Endometrial microvascular endothelial cells (primary cell): ENCODE measurements at regions not wholly inside any gene's neighbourhood (a gene's known extent, or its start where the extent isn't known, plus 50 kb on each side); places are given as distances from the start of the nearest gene placed in this dataset.

ENCODE experiments used
- in situ Hi-C: cut with HindIII; loops from 2 replicates; pipeline ENCODE4 v1.10.0; 2017; ENCODE audit warnings: low sequenced_read_pairs, low pct_unique_long_range_greater_than_20kb; ENCODE audit errors: inconsistent ontology term

DNA sequence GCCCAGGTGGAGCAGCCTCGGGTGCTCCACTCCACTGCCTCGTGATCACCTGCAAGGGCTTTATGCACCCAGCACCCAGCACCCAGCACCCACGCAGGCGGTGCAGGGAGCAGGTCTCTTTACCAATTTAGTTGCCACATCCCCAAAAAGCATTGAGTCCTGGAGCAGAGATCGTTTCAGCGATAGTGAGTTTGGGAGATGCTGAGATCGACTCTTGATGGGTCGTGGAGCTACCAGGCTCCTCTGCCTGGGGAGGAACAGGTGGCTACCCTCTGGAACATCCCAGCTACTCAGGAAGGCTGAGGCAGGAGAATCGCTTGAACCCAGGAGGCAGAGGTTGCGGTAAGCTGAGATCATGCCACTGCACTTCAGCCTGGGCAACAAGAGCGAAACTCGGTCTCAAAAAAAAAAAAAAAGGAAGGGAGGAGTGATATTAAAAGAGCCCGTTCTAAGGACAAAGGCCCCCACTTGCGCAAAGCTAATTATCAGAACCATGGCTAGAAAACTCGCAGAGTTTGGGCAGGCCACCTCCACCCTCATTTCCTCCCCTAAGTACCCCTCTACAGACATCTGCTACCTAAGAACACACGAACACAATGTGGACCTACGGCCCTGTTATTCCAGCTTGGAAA lies 106.5 kb upstream of the SLC45A1 start:
- in situ Hi-C loops, result loop anchor here (25.0 kb wide), 1 partner anchor 174 kb away; the partner anchor contains the start of gene ERRFI1

DNA sequence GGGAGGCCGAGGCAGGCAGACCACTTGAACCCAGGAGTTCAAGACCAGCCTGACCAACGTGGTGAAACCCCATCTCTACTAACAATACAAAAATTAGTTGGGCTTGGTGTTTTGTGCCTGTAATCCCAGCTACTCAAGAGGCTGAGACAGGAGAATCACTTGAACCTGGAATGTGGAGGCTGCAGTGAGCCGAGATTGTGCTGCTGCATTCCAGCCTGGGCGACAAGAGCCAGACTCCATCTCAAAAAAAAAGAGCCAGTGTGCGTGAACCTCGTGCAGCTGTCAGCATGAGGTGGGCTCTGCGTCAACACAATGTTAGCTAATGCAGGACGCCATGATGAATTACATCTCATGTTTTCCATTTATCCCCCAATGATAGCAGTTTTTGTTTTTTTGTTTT lies 110.7 kb upstream of the SLC45A1 start:
- in situ Hi-C loops, result loop anchor here (25.0 kb wide), 1 partner anchor 170 kb away; the partner anchor contains the start of gene ERRFI1

DNA sequence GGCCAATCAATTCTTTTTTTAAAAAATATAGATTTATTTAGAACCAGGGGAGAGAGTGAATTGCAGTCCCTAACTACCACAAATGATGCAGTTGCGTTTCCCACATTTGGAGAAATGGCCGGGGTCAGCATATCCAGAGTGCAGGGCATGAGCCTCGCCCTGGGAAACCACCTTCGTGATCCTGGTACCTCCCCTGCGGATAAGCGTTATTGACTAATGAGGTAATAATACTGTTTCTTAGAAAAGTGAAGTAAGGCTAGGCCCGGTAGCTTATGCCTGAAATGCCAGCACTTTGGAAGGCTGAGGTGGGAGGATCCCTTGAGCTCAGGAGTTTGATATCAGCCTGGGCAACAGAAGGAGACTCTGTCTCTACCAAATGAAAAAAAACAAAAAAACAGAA lies 111.5 kb upstream of the SLC45A1 start:
- in situ Hi-C loops, result loop anchor here (25.0 kb wide), 1 partner anchor 169 kb away; the partner anchor contains the start of gene ERRFI1

DNA sequence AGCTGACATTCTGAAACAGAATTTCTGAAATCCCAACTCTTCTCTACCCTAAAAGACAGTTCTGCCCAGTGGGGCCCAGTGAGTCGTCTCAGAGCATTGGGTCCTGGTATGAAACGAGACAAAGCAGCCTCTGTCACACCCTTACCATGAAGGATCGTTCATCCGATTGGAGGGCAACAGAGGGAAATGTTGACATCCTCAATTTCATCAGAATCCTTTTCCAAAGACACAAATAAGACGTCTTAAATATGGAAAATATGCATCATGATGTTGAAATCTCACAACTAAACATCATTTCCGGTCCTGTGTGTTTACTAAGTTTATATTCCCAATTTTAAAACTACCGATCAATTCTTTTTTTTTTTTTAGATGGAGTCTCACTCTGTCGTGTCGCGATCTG lies 112.1 kb upstream of the SLC45A1 start:
- in situ Hi-C loops, result loop anchor here (25.0 kb wide), 1 partner anchor 168 kb away; the partner anchor contains the start of gene ERRFI1

DNA sequence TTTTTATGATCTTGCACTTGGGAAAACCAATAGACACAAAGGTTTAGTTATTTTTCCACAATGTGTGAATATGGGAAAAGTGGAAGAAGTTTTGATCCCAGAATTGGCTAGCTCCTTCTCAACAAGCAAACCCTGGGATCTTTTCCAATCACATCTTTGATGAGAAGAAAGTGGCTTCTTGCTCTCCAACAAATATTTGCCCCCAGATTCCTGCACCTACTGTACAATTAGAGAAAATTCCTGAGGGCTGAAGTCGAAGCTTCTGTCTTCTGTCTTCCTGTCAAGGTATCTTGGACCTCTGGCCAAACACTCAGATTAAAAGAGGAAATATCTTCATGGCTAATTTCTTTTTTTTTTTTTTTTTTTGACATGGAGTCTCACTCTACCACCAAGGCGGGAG lies 113.1 kb upstream of the SLC45A1 start:
- in situ Hi-C loops, result loop anchor here (25.0 kb wide), 1 partner anchor 168 kb away; the partner anchor contains the start of gene ERRFI1

DNA sequence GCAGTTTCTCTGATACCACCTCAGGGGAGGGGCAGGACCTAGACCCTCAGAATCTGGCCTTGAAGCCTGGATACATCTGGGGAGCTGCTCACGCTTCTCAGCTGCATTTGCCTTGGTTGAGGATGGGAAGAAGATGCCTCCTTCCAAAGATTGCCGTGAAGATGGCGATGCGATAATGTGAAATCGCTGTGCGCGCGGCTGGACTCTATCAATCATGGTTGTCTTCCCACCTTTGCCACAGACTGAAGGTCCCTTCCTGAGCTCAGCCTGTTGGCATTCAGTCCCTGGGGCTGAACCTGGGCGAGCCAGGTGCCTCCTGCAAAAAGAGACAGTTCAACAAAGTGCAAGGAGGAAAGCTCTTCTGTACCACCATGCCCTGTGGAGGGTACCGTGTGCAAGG lies 114.4 kb upstream of the SLC45A1 start:
- in situ Hi-C loops, result loop anchor here (25.0 kb wide), 1 partner anchor 166 kb away; the partner anchor contains the start of gene ERRFI1

DNA sequence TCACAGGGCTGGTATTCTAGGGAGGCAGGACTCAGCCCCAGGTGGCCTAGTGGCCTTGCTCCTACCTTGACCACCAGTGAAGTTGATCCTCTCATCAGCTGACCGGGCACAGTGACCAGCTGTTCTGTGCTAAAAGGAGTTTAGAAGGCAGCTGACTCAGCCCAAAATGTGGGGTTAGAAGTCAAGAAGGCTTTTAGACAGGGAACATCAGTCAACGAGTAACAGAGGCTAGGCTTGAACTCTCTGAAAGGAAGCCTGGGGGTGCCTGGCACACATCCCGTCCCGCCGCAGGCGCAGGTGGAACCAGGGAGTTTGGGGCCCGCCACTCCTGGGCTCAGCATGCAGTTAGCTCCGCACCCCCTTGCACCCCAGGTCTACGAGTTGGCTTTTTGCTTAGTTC lies 114.9 kb upstream of the SLC45A1 start:
- in situ Hi-C loops, result loop anchor here (25.0 kb wide), 1 partner anchor 166 kb away; the partner anchor contains the start of gene ERRFI1

DNA sequence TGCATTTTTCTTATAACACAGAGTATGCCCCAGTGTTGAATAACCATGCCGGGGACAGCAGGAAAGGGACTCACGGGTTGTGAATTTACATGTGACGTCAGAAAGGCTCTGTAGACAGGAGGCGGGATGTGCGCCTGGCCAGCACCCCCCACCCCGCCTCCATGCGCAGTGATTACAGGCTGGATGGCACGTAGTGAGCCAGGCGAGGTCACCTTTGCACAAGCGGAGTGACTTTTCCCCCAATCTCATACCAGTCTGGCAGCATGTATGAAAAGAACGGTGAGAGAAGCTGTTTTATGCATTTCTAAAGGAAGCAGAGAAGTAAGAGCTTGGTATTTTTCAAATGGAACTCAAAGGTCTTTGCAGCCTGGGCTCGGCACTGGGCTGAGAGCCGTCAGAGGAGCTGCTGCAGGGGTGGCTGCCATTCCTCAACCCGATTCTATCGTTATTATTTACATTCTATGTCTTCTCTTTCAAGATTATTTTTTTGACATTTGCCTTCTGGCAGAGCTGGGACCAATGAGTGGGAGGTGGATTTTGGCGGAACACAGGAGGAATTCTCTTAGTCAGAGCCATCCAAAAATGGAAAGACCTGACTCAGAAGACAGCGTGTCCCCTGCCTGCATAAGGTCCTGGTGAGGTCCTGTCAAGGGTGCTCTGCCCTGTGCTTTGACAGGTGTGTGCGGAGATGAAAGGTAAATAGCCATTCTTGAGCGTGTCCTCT lies 115.6 kb upstream of the SLC45A1 start:
- in situ Hi-C loops, result loop anchor here (25.0 kb wide), 1 partner anchor 165 kb away; the partner anchor contains the start of gene ERRFI1

DNA sequence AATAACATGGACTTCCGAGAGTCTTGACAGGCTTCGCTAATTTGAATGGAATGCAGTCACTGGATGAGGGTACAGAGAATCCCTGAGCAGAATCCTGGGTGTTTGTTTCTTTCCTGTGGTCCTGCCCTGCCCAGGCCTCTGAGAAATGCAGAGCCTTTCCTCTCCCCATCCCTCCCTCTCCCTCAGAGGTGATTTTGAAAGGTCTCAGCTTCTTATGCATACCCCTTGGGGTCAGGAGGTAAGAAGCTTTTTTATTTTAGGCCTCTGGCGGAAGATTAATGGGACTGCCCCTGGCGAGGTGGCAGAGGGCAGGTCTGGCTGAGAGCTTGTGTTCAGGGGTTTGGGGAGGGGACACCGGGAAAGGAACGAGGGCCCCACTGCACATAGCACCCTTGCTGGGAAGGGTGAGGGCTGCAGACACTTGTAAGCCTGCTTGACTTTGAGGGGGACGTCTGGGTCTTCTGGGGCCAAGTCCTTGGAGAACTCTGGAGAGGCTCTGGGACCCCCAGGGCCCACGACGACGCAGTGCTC lies 116.5 kb upstream of the SLC45A1 start:
- in situ Hi-C loops, result loop anchor here (25.0 kb wide), 1 partner anchor 164 kb away; the partner anchor contains the start of gene ERRFI1

DNA sequence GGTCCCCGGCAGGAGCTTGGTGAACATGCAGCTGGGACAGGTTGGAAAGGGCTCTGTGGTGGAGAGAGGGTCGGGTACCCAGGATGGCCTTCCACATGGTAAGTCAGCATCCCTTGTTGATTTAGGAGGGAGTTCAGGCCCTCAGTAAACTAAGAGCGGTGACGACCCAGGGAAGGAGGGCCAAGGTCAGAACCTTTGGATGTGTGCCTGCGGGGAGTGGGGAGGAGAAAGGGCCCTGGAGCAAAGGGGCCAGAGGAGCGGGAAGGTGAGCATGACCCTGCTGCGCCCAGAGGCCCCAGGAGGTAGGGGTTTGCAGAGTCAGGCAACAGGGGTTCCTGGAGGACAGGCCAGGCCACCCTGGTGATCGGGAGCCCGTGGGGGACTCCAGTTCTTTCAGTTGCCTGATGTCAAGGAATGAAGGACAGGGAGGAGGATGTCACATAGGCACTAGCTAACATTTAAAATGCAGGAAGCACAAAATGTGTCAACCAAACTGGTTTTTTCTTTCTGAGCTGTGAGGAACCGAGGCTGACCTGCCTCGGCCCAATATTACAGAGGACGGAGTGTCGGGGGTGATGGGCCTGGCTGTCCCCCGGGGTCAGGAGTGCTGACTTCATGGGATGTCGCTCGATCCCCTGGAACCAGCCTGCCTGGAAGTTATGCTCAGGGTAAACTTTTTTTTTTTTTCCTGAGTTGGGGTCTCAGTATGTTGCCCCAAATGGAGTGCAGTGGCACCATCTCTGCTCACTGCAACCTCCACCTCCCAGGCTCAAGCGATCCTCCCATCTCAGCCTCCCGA lies 117.4 kb upstream of the SLC45A1 start:
- in situ Hi-C loops, result loop anchor here (25.0 kb wide), 1 partner anchor 163 kb away; the partner anchor contains the start of gene ERRFI1

DNA sequence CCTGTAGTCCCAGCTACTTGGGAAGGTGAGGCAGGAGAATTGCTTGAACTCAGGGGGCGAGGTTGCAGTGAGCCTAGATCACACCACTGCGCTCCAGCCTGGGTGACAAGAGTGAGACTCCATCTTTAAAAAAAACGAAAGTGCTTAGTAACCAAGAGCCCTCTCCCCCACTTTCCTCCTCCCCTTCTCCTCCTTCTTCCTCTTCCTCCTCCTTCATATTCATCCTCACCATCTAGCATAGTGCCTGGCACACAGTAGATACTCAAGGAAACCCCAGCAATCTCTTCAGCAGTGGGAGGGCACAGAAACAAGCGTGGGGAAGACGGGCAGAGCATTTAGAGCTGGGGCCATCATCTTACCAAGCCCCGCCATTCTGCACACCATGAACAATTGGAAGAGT lies 119.4 kb upstream of the SLC45A1 start:
- in situ Hi-C loops, result no loop called here

DNA sequence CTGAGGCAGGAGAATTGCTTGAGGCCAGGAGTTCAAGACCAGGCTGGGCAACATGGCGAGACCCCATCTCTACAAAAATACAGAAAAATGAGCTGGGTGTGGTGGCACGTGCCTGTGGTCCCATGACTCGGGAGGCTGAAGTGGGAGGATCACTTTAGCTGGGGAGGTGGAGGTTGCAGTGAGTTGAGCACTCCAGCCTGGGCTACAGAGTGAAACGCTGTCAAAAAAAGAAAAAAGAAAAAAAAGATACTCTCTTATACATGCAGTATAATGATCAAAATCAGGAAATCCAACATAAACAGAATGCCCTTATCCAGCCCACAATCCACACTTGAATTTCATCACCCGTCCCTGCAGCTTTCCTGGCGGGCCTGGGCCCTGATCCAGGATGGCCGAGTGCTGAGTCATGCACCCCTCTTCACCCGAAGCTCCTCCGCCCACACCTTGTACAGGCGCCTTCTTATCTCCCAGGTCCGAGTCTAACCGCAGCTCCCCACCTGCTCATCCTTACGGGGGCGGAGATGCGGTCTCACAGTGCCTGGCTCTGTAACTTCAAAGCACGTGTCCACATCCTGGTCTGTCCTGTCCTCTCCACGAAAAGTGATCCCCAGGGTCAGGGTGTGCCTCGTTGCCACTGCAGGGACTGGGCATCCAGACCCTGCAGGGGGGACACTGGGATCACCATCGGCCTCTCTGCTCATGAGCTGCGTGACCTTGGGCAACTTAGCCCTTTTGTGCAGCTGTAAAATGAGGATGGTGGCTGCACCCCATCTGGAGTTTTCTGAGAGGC lies 120.2 kb upstream of the SLC45A1 start:
- in situ Hi-C loops, result no loop called here

DNA sequence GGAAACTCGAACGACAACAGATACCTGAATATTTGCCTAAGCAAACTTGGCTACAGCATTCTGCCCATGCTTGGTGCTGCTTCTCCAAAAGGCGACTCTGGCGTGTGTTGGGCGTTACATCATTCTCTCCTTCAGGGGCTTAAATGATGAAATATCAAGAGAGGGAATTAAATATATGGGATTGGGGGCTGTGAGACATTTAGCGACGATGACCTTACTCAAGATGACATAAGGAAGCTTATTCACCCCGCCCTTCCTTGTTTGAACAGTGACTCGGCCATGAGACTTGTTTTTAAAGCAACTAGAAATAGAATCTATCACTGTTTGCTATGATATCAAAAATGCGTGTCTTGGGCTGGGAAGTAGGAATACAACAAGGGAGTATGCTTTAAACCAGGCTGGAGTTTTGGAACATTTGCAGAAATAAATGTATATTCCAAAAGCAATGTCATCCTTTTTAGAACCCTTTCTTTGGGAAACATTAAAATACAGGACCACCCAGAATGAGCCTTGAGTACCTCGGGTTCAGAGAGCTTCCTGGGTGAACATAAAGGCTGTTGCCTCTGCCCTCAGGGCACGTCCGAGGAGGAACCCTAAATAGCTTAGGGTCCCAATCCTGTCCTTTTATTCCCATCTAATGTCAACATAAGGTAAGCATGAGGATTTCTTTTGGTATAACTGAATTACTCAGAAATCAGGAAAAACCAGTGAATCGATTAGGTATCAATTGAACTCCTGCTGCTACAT lies 123.3 kb upstream of the SLC45A1 start:
- in situ Hi-C loops, result no loop called here

DNA sequence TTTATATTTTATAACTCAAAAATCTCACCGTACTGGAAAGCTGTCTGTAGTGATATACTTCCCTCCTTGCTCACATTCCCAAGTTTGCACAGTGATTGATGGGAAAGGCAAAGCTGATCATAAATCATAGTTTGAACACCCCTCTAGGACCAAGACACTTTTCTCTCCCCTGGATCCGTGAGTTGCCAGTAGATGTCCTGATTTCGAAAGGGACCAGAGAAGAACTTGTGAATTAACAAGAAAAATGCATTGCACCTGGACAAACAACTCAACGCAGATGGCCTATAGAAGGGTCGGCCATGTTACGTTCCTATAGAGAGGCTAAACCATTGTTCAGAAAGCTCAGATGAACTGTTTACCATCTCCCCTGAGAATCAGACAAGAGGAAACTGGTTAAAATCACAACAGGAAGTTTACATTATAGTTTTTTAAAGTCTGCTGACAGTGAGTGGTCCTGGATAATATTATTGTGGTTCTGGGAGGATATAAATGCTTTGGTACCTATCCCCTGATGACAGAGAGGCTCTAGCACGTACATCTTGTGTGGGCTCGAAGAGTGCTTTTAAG lies 124.0 kb upstream of the SLC45A1 start:
- in situ Hi-C loops, result no loop called here

DNA sequence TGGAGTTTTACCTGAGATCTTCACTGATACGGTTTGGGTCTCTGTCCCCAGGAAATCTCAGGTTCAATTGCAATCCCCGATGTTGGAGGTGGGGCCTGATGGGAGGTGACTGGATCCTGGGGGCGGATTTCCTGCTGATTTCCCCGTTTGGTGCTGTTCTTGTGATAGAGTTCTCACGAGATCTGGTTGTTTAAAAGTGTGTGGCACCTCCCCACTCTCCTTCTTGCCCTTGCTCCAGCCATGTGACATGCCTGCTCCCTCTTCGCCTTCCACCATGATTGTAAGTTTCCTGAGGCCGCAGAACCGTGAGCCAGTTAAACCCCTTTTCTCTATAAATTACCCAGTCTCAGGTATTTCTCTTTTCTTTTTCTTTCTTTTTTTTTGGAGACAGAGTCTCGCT lies 126.4 kb upstream of the SLC45A1 start:
- in situ Hi-C loops, result no loop called here

DNA sequence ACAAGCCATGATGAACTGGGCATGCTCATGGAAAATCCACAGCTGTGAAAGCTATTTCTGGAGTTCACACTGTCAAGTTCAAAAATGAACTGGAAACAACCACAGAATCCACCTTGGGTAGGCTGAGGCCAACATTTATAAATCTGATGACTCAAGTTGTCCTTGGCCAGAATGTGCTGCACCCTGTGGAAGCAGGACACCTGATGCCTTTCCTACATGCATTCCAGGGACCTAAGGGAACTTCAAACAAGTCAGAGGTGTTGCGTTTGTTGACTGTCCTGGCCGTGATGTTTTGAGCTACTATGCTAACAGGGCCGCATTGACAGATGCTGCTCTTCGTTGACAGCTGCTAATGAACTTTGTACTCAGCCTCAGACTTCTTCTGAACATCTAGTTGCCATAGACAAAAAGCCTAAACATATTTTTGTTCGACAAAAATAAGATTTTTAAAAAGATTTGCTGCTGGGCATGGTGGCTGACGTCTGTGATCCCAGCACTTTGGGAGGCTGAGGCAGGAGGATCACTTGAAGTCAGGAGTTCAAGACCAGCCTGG lies 127.9 kb upstream of the SLC45A1 start:
- in situ Hi-C loops, result no loop called here

DNA sequence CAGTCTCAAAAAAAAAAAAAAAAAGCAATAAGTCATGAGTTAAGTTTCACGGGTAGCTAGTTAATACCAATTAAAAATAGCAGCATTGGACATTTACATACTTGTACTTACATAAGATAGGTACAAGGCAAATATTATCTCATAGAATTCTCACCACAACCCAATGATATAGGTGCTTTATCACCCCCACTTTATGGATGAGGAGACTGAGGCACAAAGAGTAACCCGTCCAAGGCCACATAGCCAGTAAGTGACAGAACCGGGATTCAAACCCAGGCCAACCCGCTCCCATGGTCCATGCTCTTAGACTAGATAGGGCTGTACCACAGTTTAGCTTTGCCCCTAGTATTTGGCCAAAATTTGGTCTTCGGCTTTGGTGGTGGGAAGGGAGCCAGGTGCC lies 132.5 kb upstream of the SLC45A1 start:
- in situ Hi-C loops, result no loop called here
